ENCODE measurements at regions not wholly inside any gene's neighbourhood (a gene's known extent, or its start where the extent isn't known, plus 50 kb on each side); places are given as distances from the start of the nearest gene placed in this dataset.

DNA sequence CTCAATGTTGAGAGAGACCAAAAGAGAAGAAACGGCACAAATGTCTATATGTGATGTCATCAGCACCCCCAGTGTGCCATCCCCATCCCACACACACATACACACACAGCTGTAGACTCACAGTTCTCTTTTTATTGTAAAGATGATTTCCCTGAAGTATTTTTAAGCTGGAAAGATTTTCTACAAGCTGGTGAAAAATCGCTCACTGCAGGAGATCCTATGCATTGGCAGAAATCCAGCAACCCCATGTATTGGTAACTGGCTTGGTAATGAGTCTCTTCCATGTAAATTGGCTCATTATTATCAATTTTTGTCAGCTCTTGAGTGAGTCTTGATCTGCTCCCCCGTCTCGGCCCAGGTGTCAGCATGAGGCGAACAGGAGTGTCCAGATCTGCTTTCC lies 107.1 kb upstream of the UQCRFS1 start:
- Histone ChIP-seq H3K79me2 (ENCODE audit: insufficient read depth, low read length) (no peaks in the 10 kb centered on the region), H3K36me3 (ENCODE audit: insufficient read depth, low read length) (no peaks in the 10 kb centered on the region), H2AFZ (ENCODE audit: low read length) (no peak overlapping the region), H3K4me1 (ENCODE audit: insufficient read depth, low read length) (no peaks in the 10 kb centered on the region), H3K27ac (ENCODE audit: low read depth, low read length) (no peak overlapping the region), H3K27me3 (ENCODE audit: insufficient read depth, low read length) (no peaks in the 10 kb centered on the region), H4K20me1 (ENCODE audit: insufficient read depth, low read length) (no peaks in the 10 kb centered on the region), H3K4me3 (ENCODE audit: insufficient read depth, low read length) (no peak overlapping the region), H3K4me2 (ENCODE audit: insufficient read depth, low read length) (no peak overlapping the region), H3K9me3 (ENCODE audit: low read depth, low read length) (no peaks in the 10 kb centered on the region)
- DNase-seq (ENCODE audit: insufficient read length, low spot score, missing footprints) = no peak
- TF ChIP-seq, protein P1, sequence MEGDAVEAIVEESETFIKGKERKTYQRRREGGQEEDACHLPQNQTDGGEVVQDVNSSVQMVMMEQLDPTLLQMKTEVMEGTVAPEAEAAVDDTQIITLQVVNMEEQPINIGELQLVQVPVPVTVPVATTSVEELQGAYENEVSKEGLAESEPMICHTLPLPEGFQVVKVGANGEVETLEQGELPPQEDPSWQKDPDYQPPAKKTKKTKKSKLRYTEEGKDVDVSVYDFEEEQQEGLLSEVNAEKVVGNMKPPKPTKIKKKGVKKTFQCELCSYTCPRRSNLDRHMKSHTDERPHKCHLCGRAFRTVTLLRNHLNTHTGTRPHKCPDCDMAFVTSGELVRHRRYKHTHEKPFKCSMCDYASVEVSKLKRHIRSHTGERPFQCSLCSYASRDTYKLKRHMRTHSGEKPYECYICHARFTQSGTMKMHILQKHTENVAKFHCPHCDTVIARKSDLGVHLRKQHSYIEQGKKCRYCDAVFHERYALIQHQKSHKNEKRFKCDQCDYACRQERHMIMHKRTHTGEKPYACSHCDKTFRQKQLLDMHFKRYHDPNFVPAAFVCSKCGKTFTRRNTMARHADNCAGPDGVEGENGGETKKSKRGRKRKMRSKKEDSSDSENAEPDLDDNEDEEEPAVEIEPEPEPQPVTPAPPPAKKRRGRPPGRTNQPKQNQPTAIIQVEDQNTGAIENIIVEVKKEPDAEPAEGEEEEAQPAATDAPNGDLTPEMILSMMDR (IDR thresholded peaks at IDR 0.05; ENCODE audit: extremely low read depth, low read depth, low read length) = no peak

DNA sequence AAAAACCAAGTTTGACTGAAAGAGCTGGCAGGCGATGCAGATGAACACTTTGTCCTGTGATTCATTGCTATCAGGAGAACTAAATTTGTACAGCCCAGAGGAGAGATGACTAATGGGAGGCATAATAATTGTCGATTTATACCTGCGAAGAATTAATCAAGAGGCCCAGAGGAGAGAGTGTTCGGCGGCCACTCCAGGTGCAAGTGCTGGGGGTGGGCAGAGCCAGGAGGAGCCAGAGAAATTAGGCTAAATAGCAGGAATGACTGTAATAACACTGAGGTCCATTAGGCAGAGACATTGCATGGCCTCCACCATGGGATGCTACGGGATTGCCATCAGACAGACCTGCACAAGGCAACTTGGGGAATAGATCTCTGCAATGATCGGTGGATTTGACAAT lies 107.7 kb upstream of the UQCRFS1 start:
- no peaks in the 10 kb centered on the region for H3K36me3 ChIP-seq (ENCODE audit: insufficient read depth, low read length)
- H3K79me2 ChIP-seq (ENCODE audit: insufficient read depth, low read length) = no peaks in the 10 kb centered on the region
- no peaks in the 10 kb centered on the region for H3K27me3 ChIP-seq (ENCODE audit: insufficient read depth, low read length)
- H4K20me1 ChIP-seq (ENCODE audit: insufficient read depth, low read length) = no peaks in the 10 kb centered on the region
- no peak overlapping the region for H3K4me3 ChIP-seq (ENCODE audit: insufficient read depth, low read length)
- H2AFZ ChIP-seq (ENCODE audit: low read length) = no peak overlapping the region
- H3K9me3 ChIP-seq (ENCODE audit: low read depth, low read length) = no peaks in the 10 kb centered on the region
- H3K4me2 ChIP-seq (ENCODE audit: insufficient read depth, low read length) = no peak overlapping the region
- TF ChIP-seq, protein P1 (IDR thresholded peaks at IDR 0.05; ENCODE audit: extremely low read depth, low read depth, low read length) = no peak
- H3K27ac ChIP-seq (ENCODE audit: low read depth, low read length) = no peak overlapping the region
- H3K4me1 ChIP-seq (ENCODE audit: insufficient read depth, low read length) = no peaks in the 10 kb centered on the region
- DNase-seq (ENCODE audit: insufficient read length, low spot score, missing footprints) = no peak

DNA sequence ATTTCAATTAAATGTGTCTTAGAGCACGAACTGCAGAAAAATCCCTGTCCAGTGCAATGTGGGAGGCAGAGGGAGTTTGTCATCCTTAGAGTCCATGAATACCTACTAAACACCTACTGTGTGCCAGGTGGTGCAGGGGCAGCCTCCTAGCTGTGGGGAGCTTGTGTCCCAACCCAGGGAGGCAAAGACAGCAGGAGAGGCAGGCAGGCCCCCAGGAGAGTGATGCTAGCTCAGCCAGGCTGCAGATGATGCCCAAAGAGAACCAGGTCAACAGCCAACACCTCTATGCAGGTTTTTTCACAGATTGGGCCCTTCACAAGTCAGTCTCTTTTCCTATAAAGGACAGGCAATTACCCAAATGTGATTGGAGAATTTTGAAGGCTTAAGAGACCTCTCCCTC lies 108.2 kb upstream of the UQCRFS1 start:
- no peak overlapping the region for H3K27ac ChIP-seq (ENCODE audit: low read depth, low read length)
- H3K27me3 ChIP-seq (ENCODE audit: insufficient read depth, low read length) = no peaks in the 10 kb centered on the region
- H3K4me1 ChIP-seq (ENCODE audit: insufficient read depth, low read length) = no peaks in the 10 kb centered on the region
- no peaks in the 10 kb centered on the region for H4K20me1 ChIP-seq (ENCODE audit: insufficient read depth, low read length)
- no peak for DNase-seq (ENCODE audit: insufficient read length, low spot score, missing footprints)
- H3K9me3 ChIP-seq (ENCODE audit: low read depth, low read length) = no peaks in the 10 kb centered on the region
- no peak overlapping the region for H3K4me2 ChIP-seq (ENCODE audit: insufficient read depth, low read length)
- H3K36me3 ChIP-seq (ENCODE audit: insufficient read depth, low read length) = no peaks in the 10 kb centered on the region
- no peaks in the 10 kb centered on the region for H3K79me2 ChIP-seq (ENCODE audit: insufficient read depth, low read length)
- TF ChIP-seq, protein P1 (IDR thresholded peaks at IDR 0.05; ENCODE audit: extremely low read depth, low read depth, low read length) = no peak
- no peak overlapping the region for H3K4me3 ChIP-seq (ENCODE audit: insufficient read depth, low read length)
- no peak overlapping the region for H2AFZ ChIP-seq (ENCODE audit: low read length)

DNA sequence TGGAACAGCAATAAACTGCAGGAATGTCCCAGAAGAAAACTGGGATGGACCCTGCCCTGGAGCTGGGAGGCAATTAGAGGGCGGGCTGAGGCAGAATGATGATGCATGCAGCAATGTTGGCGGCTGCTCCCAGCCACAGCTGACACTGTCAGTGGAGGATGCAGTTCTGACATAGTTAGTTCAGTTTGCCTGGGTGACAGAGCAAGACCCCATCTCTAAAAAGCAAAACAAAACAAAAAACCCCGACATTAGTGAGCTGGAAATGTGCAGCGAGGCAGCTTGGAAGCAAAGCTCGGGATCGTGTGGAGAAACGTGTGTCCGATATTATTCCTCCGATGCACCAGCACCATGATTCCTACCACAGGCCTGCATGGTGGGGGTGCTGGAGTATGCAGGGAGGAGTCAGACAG lies 110.1 kb upstream of the UQCRFS1 start:
- Histone ChIP-seq H3K4me2 (ENCODE audit: insufficient read depth, low read length) (no peak overlapping the region), H3K27ac (ENCODE audit: low read depth, low read length) (no peak overlapping the region), H3K27me3 (ENCODE audit: insufficient read depth, low read length) (no peaks in the 10 kb centered on the region), H3K9me3 (ENCODE audit: low read depth, low read length) (no peaks in the 10 kb centered on the region), H3K4me1 (ENCODE audit: insufficient read depth, low read length) (no peaks in the 10 kb centered on the region), H3K36me3 (ENCODE audit: insufficient read depth, low read length) (no peaks in the 10 kb centered on the region), H2AFZ (ENCODE audit: low read length) (no peak overlapping the region), H4K20me1 (ENCODE audit: insufficient read depth, low read length) (no peaks in the 10 kb centered on the region), H3K79me2 (ENCODE audit: insufficient read depth, low read length) (no peaks in the 10 kb centered on the region), H3K4me3 (ENCODE audit: insufficient read depth, low read length) (no peak overlapping the region)
- TF ChIP-seq, protein P1 (IDR thresholded peaks at IDR 0.05; ENCODE audit: extremely low read depth, low read depth, low read length) = no peak
- DNase-seq (ENCODE audit: insufficient read length, low spot score, missing footprints) = no peak
